GM12878 (cell line): ENCODE measurements at regions not wholly inside any gene's neighbourhood (a gene's known extent, or its start where the extent isn't known, plus 50 kb on each side); places are given as distances from the start of the nearest gene placed in this dataset.

Source experiments
- ATAC-seq: fragments of 200-7000 bp; cut with Tn5 transposase; 3 replicates; pipeline ENCODE4 v1.9.1; 2020; ENCODE audit warnings: mild to moderate bottlenecking, moderate library complexity
- BruUV-seq: library from RNA; stranded (reverse); fragments of 400-500 nt; replicated peaks from 2 replicates; lab custom pipeline; 2021; lab: Mats Ljungman, UMichigan
- CTCF ChIA-PET: fragments of 300-600 bp; sonication (Branson Sonifier 250); formaldehyde crosslinking; extraction: SDS; loops from one replicate; lab custom pipeline; 2021; ENCODE audit warnings: inconsistent platforms; lab: Yijun Ruan, JAX
- POLR2A ChIA-PET: fragments of 350-600 bp; formaldehyde crosslinking; extraction: SDS; loops from one replicate; lab custom pipeline; 2021; ENCODE audit warnings: inconsistent platforms; lab: Charles Lee
- RAD21 ChIA-PET: fragments of 300-600 bp; sonication (Branson Sonifier 250); formaldehyde crosslinking; loops from one replicate; lab custom pipeline; 2023; ENCODE audit warnings: antibody characterized with exemption; ENCODE audit not compliant: unreplicated experiment; lab: Charles Lee
- SMC1A ChIA-PET: fragments of 300-600 bp; sonication (Branson Sonifier 250); formaldehyde crosslinking; loops from one replicate; lab custom pipeline; 2023; ENCODE audit not compliant: unreplicated experiment, uncharacterized antibody; lab: Charles Lee
- DNase-seq: peaks from one replicate; pipeline ENCODE4 v3.0.0-alpha.2; 2011; ENCODE audit warnings: low read depth, low spot score
- FAIRE-seq: peaks from 3 replicates; lab custom pipeline; 2011; peaks lifted over from hg19 to GRCh38; lab: Jason Lieb, UNC
- H2AFZ ChIP-seq: 2 replicates; pipeline ENCODE4 v1.6.0; 2011; ENCODE audit warnings: low read depth, low read length, control low read depth; ENCODE audit not compliant: control insufficient read depth
- H3K27ac ChIP-seq: 2 replicates; pipeline ENCODE4 v1.5.1; 2011; ENCODE audit warnings: control low read depth; ENCODE audit not compliant: control insufficient read depth, insufficient read depth
- H3K27me3 ChIP-seq, 2 experiments: replicated peaks in 1 of 2; 2 replicates each; pipeline versions ENCODE4 v1.6.0 to v1.6.1; 2011; ENCODE audit warnings: low read length in 1 of 2; ENCODE audit not compliant: control insufficient read depth in 2 of 2, insufficient read depth in 2 of 2
- H3K36me3 ChIP-seq, 2 experiments: 2 replicates each; pipeline ENCODE4 v1.5.1; 2011; ENCODE audit warnings: low read length in 1 of 2; ENCODE audit not compliant: control insufficient read depth in 2 of 2, insufficient read depth in 2 of 2
- H3K4me1 ChIP-seq: 2 replicates; pipeline ENCODE4 v1.6.1; 2011; ENCODE audit warnings: mild to moderate bottlenecking, low read length, moderate library complexity, mixed read lengths; ENCODE audit not compliant: control insufficient read depth, insufficient read depth
- H3K4me2 ChIP-seq: 2 replicates; pipeline ENCODE4 v1.6.0; 2011; ENCODE audit warnings: control low read depth; ENCODE audit not compliant: control insufficient read depth, insufficient read depth
- H3K4me3 ChIP-seq: fragments of 200-600 bp; sonication (generic); 2 replicates; pipeline ENCODE4 v1.5.1; 2016
- H3K79me2 ChIP-seq: 2 replicates; pipeline ENCODE4 v1.6.0; 2011; ENCODE audit warnings: low read length; ENCODE audit not compliant: control insufficient read depth, insufficient read depth
- H3K9ac ChIP-seq: 2 replicates; pipeline ENCODE4 v1.8.0; 2011; ENCODE audit warnings: low read length, control low read depth, mixed read lengths; ENCODE audit not compliant: control insufficient read depth, insufficient read depth
- H3K9me3 ChIP-seq: replicated peaks from 3 replicates; pipeline ENCODE4 v1.5.1; 2011; ENCODE audit warnings: mild to moderate bottlenecking, low read length; ENCODE audit not compliant: control insufficient read depth, insufficient read depth
- H4K20me1 ChIP-seq: 2 replicates; pipeline ENCODE4 v1.6.0; 2011; ENCODE audit not compliant: control insufficient read depth, insufficient read depth
- BMI1 ChIP-seq: fragments of 450-650 bp; IDR thresholded peaks from 2 replicates; pipeline ENCODE4 v1.6.1; 2016; ENCODE audit warnings: mild to moderate bottlenecking, moderate library complexity, borderline replicate concordance
- EP300 ChIP-seq, 2 experiments: fragments of 150-350 bp in 1 of 2; IDR thresholded peaks; 2 replicates each; pipeline ENCODE4 v1.6.1; 2011 to 2012; ENCODE audit warnings: low read depth in 2 of 2, low read length in 2 of 2, borderline replicate concordance in 1 of 2, improper control_type of control experiment in 1 of 2, inconsistent platforms in 1 of 2; ENCODE audit not compliant: control insufficient read depth in 1 of 2
- FOXK2 ChIP-seq: fragments of 450-650 bp; IDR thresholded peaks from 2 replicates; pipeline ENCODE4 v1.6.1; 2017; ENCODE audit warnings: mild to moderate bottlenecking, moderate library complexity
- HSF1 ChIP-seq: fragments of 150-350 bp; IDR thresholded peaks from 2 replicates; pipeline ENCODE4 v1.6.1; 2014; ENCODE audit warnings: mild to moderate bottlenecking, low read depth, low read length
- IKZF2 ChIP-seq, 2 experiments: fragments of 450-650 bp; IDR thresholded peaks; 2 replicates each; pipeline ENCODE4 v1.6.1; 2017; ENCODE audit warnings: mild to moderate bottlenecking in 2 of 2, moderate library complexity in 2 of 2
- KAT2A ChIP-seq: conservative IDR thresholded peaks from 2 replicates; pipeline ENCODE4 v1.6.1; 2011; ENCODE audit warnings: low read depth, low read length; ENCODE audit not compliant: control insufficient read depth
- MXI1 ChIP-seq: fragments of 150-350 bp; IDR thresholded peaks from 2 replicates; pipeline ENCODE4 v1.6.1; 2011; ENCODE audit warnings: low read depth, mild to moderate bottlenecking, inconsistent platforms, low read length, improper control_type of control experiment
- NFYA ChIP-seq: IDR thresholded peaks from 2 replicates; pipeline ENCODE4 v1.6.1; 2011; ENCODE audit warnings: low read depth, mild to moderate bottlenecking, low read length, improper control_type of control experiment, borderline replicate concordance
- RFX5 ChIP-seq: IDR thresholded peaks from 2 replicates; pipeline ENCODE4 v1.6.1; 2011; ENCODE audit warnings: low read depth, low read length, improper control_type of control experiment
- RUNX3 ChIP-seq: IDR thresholded peaks from 2 replicates; pipeline ENCODE4 v1.6.1; 2012; ENCODE audit warnings: low read length, inconsistent platforms
- STAT1 ChIP-seq: fragments of 450-650 bp; conservative IDR thresholded peaks from 2 replicates; pipeline ENCODE4 v1.6.1; 2014; ENCODE audit warnings: antibody characterized with exemption, mild to moderate bottlenecking
- TARDBP ChIP-seq: IDR thresholded peaks from 2 replicates; pipeline ENCODE4 v1.6.1; 2016; ENCODE audit warnings: borderline replicate concordance
- TCF3 ChIP-seq: IDR thresholded peaks from 2 replicates; pipeline ENCODE4 v1.6.1; 2012; ENCODE audit warnings: low read depth, mild to moderate bottlenecking, low read length, borderline replicate concordance; ENCODE audit not compliant: insufficient read depth
- ZBTB4 ChIP-seq: fragments of 450-650 bp; formaldehyde crosslinking; IDR thresholded peaks from 2 replicates; pipeline ENCODE4 v1.4.0; 2022; ENCODE audit warnings: mild to moderate bottlenecking, moderate library complexity
- WGBS: methylation state at CpG from one replicate; pipeline ENCODE4 v1.1.6; 2016; ENCODE audit warnings: low lambda C conversion rate; ENCODE audit not compliant: insufficient replicate concordance, insufficient coverage; ENCODE audit errors: missing lambda C conversion rate; 5-methylcytosine and 5-hydroxymethylcytosine counted together
- in situ Hi-C: fragments of 300-500 bp; cut with MboI; formaldehyde crosslinking; loops from 9 replicates; pipeline ENCODE4 v1.14.3; 2018; ENCODE audit warnings: mixed read lengths
- intact Hi-C: fragments of 100-400 bp; cut with micrococcal nuclease; formaldehyde crosslinking; loops from one replicate; pipeline ENCODE4 v1.14.2; 2022; ENCODE audit not compliant: unreplicated experiment

- ATAC-seq (peak; percentile 25; the same call in 1 of the 3 replicates), FAIRE-seq (no peak), DNase-seq (no peak)
- no TSS peak for BruUV-seq
- TF ChIP-seq RUNX3: peak; percentile 21; the same call in 1 of the 2 replicates
- TF ChIP-seq TARDBP: no peak
- Histone ChIP-seq H2AFZ (no peak overlapping the region), H4K20me1 (no peaks in the 10 kb centered on the region), H3K9ac (no peak overlapping the region), H3K4me3 (no peak overlapping the region), H3K27ac (no peak overlapping the region), H3K27me3 (no peaks in the 10 kb centered on the region), H3K4me1 (no peaks in the 10 kb centered on the region), H3K36me3 (no peaks in the 10 kb centered on the region), H3K79me2 (no peaks in the 10 kb centered on the region), H3K4me2 (no peak overlapping the region), H3K9me3 (no peaks in the 10 kb centered on the region)
- ChIA-PET POLR2A (no interaction called here), SMC1A (no interaction called here), CTCF (no interaction called here), RAD21 (no interaction called here)
- WGBS: 100% methylated on average over 1 of the region's 1 CpG
- intact Hi-C loops (no loop called here), in situ Hi-C loops (no loop called here)
Observed at GRCh38 chr4:117324851-117325491, 239.6 kb upstream of the TRAM1L1 start.

- ChIA-PET RAD21 (no interaction called here), POLR2A (no interaction called here), CTCF (no interaction called here), SMC1A (no interaction called here)
- ATAC-seq: no peak
- Histone ChIP-seq H3K27ac (no peak overlapping the region), H3K4me1 (no peaks in the 10 kb centered on the region), H3K9ac (no peak overlapping the region), H4K20me1 (no peaks in the 10 kb centered on the region), H3K9me3 (no peaks in the 10 kb centered on the region), H3K4me2 (no peak overlapping the region), H3K4me3 (no peak overlapping the region), H3K36me3 (no peaks in the 10 kb centered on the region), H2AFZ (no peak overlapping the region), H3K79me2 (no peaks in the 10 kb centered on the region), H3K27me3 (no peaks in the 10 kb centered on the region)
- no peak for FAIRE-seq
- in situ Hi-C loops (no loop called here), intact Hi-C loops (no loop called here)
- 31% methylated on average over 3 of the region's 3 CpGs for WGBS
- no peak for DNase-seq
- no TSS peak for BruUV-seq
- no peak for TF ChIP-seq IKZF2 (IDR thresholded peaks at IDR 0.05)
- no peak for TF ChIP-seq KAT2A
- TF ChIP-seq STAT1: no peak
- TF ChIP-seq NFYA: no peak
- no peak for TF ChIP-seq ZBTB4 (CRISPR knock-in tag)
- TF ChIP-seq BMI1: no peak
- TF ChIP-seq HSF1: no peak
- no peak for TF ChIP-seq MXI1
- TF ChIP-seq FOXK2: no peak
- TF ChIP-seq EP300 (IDR thresholded peaks at IDR 0.05; ENCODE audit: borderline replicate concordance in 1 of 2, control insufficient read depth in 1 of 2, low read depth in 2 of 2, low read length in 2 of 2): no peak
- TF ChIP-seq TCF3: no peak
- TF ChIP-seq RFX5: no peak
Observed at GRCh38 chr4:117326091-117326490, 240.7 kb upstream of the TRAM1L1 start.
